HCT116 (cell line): ENCODE measurements at regions not wholly inside any gene's neighbourhood (a gene's known extent, or its start where the extent isn't known, plus 50 kb on each side); places are given as distances from the start of the nearest gene placed in this dataset.

Experiments used
- ATAC-seq: fragments of 200-7000 bp; cut with Tn5 transposase; 2 replicates; pipeline ENCODE4 v1.9.1; 2020; ENCODE audit warnings: mild to moderate bottlenecking, moderate library complexity
- BruUV-seq: library from RNA; stranded (reverse); fragments of 400-500 nt; replicated peaks from 2 replicates; lab custom pipeline; 2021; lab: Mats Ljungman, UMichigan
- CTCF ChIA-PET: fragments of 300-600 bp; sonication (Branson Sonifier 250); formaldehyde crosslinking; loops from one replicate; lab custom pipeline; 2021; ENCODE audit warnings: antibody characterized with exemption; lab: Charles Lee
- POLR2A ChIA-PET: fragments of 300-600, 350-600 bp; sonication (Branson Sonifier 250); formaldehyde crosslinking; loops from one replicate; lab custom pipeline; 2021; ENCODE audit warnings: antibody characterized with exemption; lab: Charles Lee
- RAD21 ChIA-PET, 2 experiments: fragments of 300-600 bp; sonication (Branson Sonifier 250); formaldehyde crosslinking; loops; one replicate each; lab custom pipeline; 2023; ENCODE audit warnings: low total read pairs in 2 of 2; ENCODE audit not compliant: uncharacterized antibody in 2 of 2, unreplicated experiment in 2 of 2, low non-redundant PET in 1 of 2; lab: Charles Lee
- DNase-seq: peaks from one replicate; pipeline ENCODE4 v3.0.0-alpha.2; 2010; ENCODE audit warnings: low read depth, low spot score
- H2AFZ ChIP-seq: fragments of 200-600 bp; shearing (Covaris generic), sonication (generic); 2 replicates; pipeline ENCODE4 v1.6.1; 2017; ENCODE audit warnings: low read depth, mixed run types, mixed read lengths, antibody characterized with exemption, low read length; ENCODE audit not compliant: poor library complexity, severe bottlenecking
- H3K27ac ChIP-seq: 2 replicates; pipeline ENCODE4 v1.5.1; 2012; ENCODE audit warnings: low read depth, low read length
- H3K27me3 ChIP-seq: fragments of 200-600 bp; sonication (generic); 2 replicates; pipeline ENCODE4 v1.6.1; 2016; ENCODE audit warnings: mixed run types, low read length, mixed read lengths; ENCODE audit not compliant: insufficient read depth
- H3K36me3 ChIP-seq, 2 experiments: fragments of 200-500 bp in 1 of 2; fragments of 200-600 bp in 1 of 2; sonication (Bioruptor generic) in 1 of 2; sonication (generic) in 1 of 2; 2 replicates each; pipeline versions ENCODE4 v1.5.1 to v1.6.1; 2014 to 2016; ENCODE audit warnings: low read length in 2 of 2, inconsistent platforms in 1 of 2, mixed read lengths in 1 of 2, mixed run types in 1 of 2; ENCODE audit not compliant: insufficient read depth in 2 of 2, control insufficient read depth in 1 of 2
- H3K4me1 ChIP-seq, 2 experiments: fragments of 200-600 bp in 1 of 2; sonication (generic) in 1 of 2; 2 replicates each; pipeline versions ENCODE4 v1.5.1 to v1.6.1; 2012 to 2017; ENCODE audit warnings: low read length in 2 of 2, inconsistent platforms in 1 of 2, mild to moderate bottlenecking in 1 of 2, mixed read lengths in 1 of 2, mixed run types in 1 of 2, moderate library complexity in 1 of 2; ENCODE audit not compliant: insufficient read depth in 2 of 2, control insufficient read depth in 1 of 2
- H3K4me2 ChIP-seq: fragments of 200-600 bp; sonication (generic); 2 replicates; pipeline ENCODE4 v1.6.1; 2017; ENCODE audit warnings: mixed run types, low read length, mixed read lengths
- H3K4me3 ChIP-seq, 2 experiments: fragments of 200-600 bp in 1 of 2; sonication (generic) in 1 of 2; replicated peaks in 1 of 2; 2 replicates each; pipeline ENCODE4 v1.5.1; 2011 to 2016; ENCODE audit warnings: low read length in 2 of 2, control low read depth in 1 of 2, low read depth in 1 of 2, mild to moderate bottlenecking in 1 of 2, mixed read lengths in 1 of 2, mixed run types in 1 of 2
- H3K79me2 ChIP-seq: fragments of 200-600 bp; sonication (generic); 2 replicates; pipeline ENCODE4 v1.6.1; 2017; ENCODE audit warnings: mild to moderate bottlenecking, mixed run types, low read length, moderate library complexity, mixed read lengths; ENCODE audit not compliant: insufficient read depth
- H3K9ac ChIP-seq: fragments of 200-600 bp; sonication (generic); 2 replicates; pipeline ENCODE4 v1.6.1; 2016; ENCODE audit warnings: low read length, mixed read lengths
- H3K9me2 ChIP-seq: fragments of 200-600 bp; sonication (generic), shearing (Covaris generic); 2 replicates; pipeline ENCODE4 v1.6.1; 2017; ENCODE audit warnings: mixed run types, mild to moderate bottlenecking, moderate library complexity; ENCODE audit not compliant: insufficient read depth
- H3K9me3 ChIP-seq, 2 experiments: fragments of 200-500 bp in 1 of 2; fragments of 200-600 bp in 1 of 2; sonication (Bioruptor generic) in 1 of 2; sonication (generic) in 1 of 2; 2 replicates each; pipeline ENCODE4 v1.6.1; 2014 to 2017; ENCODE audit warnings: low read length in 2 of 2, mixed read lengths in 2 of 2, inconsistent platforms in 1 of 2, low read depth in 1 of 2, mild to moderate bottlenecking in 1 of 2, mixed run types in 1 of 2, moderate library complexity in 1 of 2; ENCODE audit not compliant: control insufficient read depth in 1 of 2, insufficient read depth in 1 of 2
- H4K20me1 ChIP-seq: fragments of 200-600 bp; sonication (generic), shearing (Covaris generic); 2 replicates; pipeline ENCODE4 v1.6.1; 2017; ENCODE audit warnings: mixed run types, mild to moderate bottlenecking, moderate library complexity; ENCODE audit not compliant: insufficient read depth
- ATF3 ChIP-seq: IDR thresholded peaks from 2 replicates; pipeline ENCODE4 v1.6.1; 2012
- CBX3 ChIP-seq: IDR thresholded peaks from 2 replicates; pipeline ENCODE4 v1.6.1; 2012; ENCODE audit warnings: low read depth
- CEBPB ChIP-seq: IDR thresholded peaks from 2 replicates; pipeline ENCODE4 v1.6.1; 2012; ENCODE audit warnings: low read depth
- CTCF ChIP-seq, 3 experiments: fragments of 200-600 bp in 1 of 3; sonication (generic) in 1 of 3; IDR thresholded peaks in 2 of 3; conservative IDR thresholded peaks in 1 of 3; 2 replicates each; pipeline ENCODE4 v1.5.1; 2012 to 2017; ENCODE audit warnings: low read depth in 2 of 3, low read length in 2 of 3, antibody characterized with exemption in 1 of 3, borderline replicate concordance in 1 of 3, control low read depth in 1 of 3, mild to moderate bottlenecking in 1 of 3, mixed read lengths in 1 of 3, mixed run types in 1 of 3, moderate library complexity in 1 of 3; ENCODE audit not compliant: insufficient read depth in 1 of 3
- EGR1 ChIP-seq: IDR thresholded peaks from 2 replicates; pipeline ENCODE4 v1.6.1; 2012; ENCODE audit warnings: low read depth
- ELF1 ChIP-seq: IDR thresholded peaks from 2 replicates; pipeline ENCODE4 v1.6.1; 2012; ENCODE audit warnings: low read depth, borderline replicate concordance
- EZH2 ChIP-seq: fragments of 200-600 bp; sonication (generic); IDR thresholded peaks from 2 replicates; pipeline ENCODE4 v1.6.1; 2017; ENCODE audit warnings: antibody characterized with exemption, mixed run types
- EZH2phosphoT487 ChIP-seq: fragments of 200-600 bp; IDR thresholded peaks from 2 replicates; pipeline ENCODE4 v1.6.1; 2018; ENCODE audit warnings: antibody characterized with exemption, borderline replicate concordance
- FOSL1 ChIP-seq: IDR thresholded peaks from 2 replicates; pipeline ENCODE4 v1.6.1; 2012; ENCODE audit warnings: low read depth
- JUND ChIP-seq: IDR thresholded peaks from 2 replicates; pipeline ENCODE4 v1.6.1; 2012
- MAX ChIP-seq: IDR thresholded peaks from 2 replicates; pipeline ENCODE4 v1.6.1; 2012
- POLR2A ChIP-seq: IDR thresholded peaks from 2 replicates; pipeline ENCODE4 v1.7.0; 2011; ENCODE audit warnings: borderline replicate concordance; ENCODE audit not compliant: insufficient read depth, insufficient read length; ENCODE audit errors: extremely low read depth
- RAD21 ChIP-seq: IDR thresholded peaks from 2 replicates; pipeline ENCODE4 v1.6.1; 2012; ENCODE audit warnings: low read depth, mild to moderate bottlenecking
- REST ChIP-seq: IDR thresholded peaks from 2 replicates; pipeline ENCODE4 v1.6.1; 2012; ENCODE audit warnings: low read depth
- SIN3A ChIP-seq: IDR thresholded peaks from 2 replicates; pipeline ENCODE4 v1.6.1; 2012; ENCODE audit warnings: low read depth
- SRF ChIP-seq: IDR thresholded peaks from 2 replicates; pipeline ENCODE4 v1.6.1; 2012; ENCODE audit warnings: low read depth
- TCF7L2 ChIP-seq: IDR thresholded peaks from 2 replicates; pipeline ENCODE4 v1.7.0; 2011; ENCODE audit warnings: borderline replicate concordance, inconsistent platforms; ENCODE audit not compliant: insufficient read depth, insufficient read length; ENCODE audit errors: extremely low read depth
- YY1 ChIP-seq: IDR thresholded peaks from 2 replicates; pipeline ENCODE4 v1.6.1; 2011; ENCODE audit warnings: low read length, low read depth, moderate library complexity, mild to moderate bottlenecking; ENCODE audit not compliant: insufficient replicate concordance; ENCODE audit errors: extremely low read depth
- ZBTB33 ChIP-seq: IDR thresholded peaks from 2 replicates; pipeline ENCODE4 v1.6.1; 2011; ENCODE audit warnings: mild to moderate bottlenecking, low read length, moderate library complexity; ENCODE audit not compliant: insufficient replicate concordance; ENCODE audit errors: extremely low read depth
- ZFX ChIP-seq: fragments of 450-650 bp; IDR thresholded peaks from 2 replicates; pipeline ENCODE4 v1.6.1; 2017
- ZNF274 ChIP-seq: fragments of 200-500 bp; sonication (Bioruptor generic); IDR thresholded peaks from 2 replicates; pipeline ENCODE4 v1.6.1; 2014; ENCODE audit warnings: mild to moderate bottlenecking, low read depth, low read length, inconsistent platforms
- intact Hi-C: fragments of 100-400 bp; cut with micrococcal nuclease; formaldehyde crosslinking; loops from 2 replicates; pipeline ENCODE4 v1.10.0; 2022

- POLR2A ChIA-PET: no interaction called here
- Histone ChIP-seq H2AFZ (peak overlapping the region; percentile 77), H3K9me2 (no peaks in the 10 kb centered on the region), H3K4me2 (peak overlapping the region; percentile 52), H3K27ac (no peak overlapping the region), H3K79me2 (no peaks in the 10 kb centered on the region), H3K9ac (no peak overlapping the region), H4K20me1 (no peaks in the 10 kb centered on the region), H3K36me3 (no peaks in the 10 kb centered on the region), H3K4me3 (peak overlapping the region in 1 of 2 experiments; percentile 6; a peak in 1 of 4 replicates), H3K4me1 (peaks cover 0 to 12% of the 10 kb centered on the region in 2 experiments; a peak in 2 of 4 replicates), H3K9me3 (no peaks in the 10 kb centered on the region), H3K27me3 (no peaks in the 10 kb centered on the region)
- ATAC-seq: peak; percentile 78
- DNase-seq: peak; percentile 23
- CTCF ChIA-PET: no interaction called here
- no TSS peak for BruUV-seq
- intact Hi-C loops: no loop called here
- RAD21 ChIA-PET: no interaction called here
- no peak for TF ChIP-seq ZBTB33
- no peak for TF ChIP-seq ATF3
- no peak for TF ChIP-seq EZH2phosphoT487
- no peak for TF ChIP-seq ZFX
- TF ChIP-seq EGR1: no peak
- TF ChIP-seq EZH2: no peak
- TF ChIP-seq CTCF (IDR thresholded peaks at IDR 0.05 in 2 of 3, conservative IDR thresholded peaks at IDR 0.05 in 1 of 3; ENCODE audit: borderline replicate concordance in 1 of 3, insufficient read depth in 1 of 3, low read depth in 2 of 3, low read length in 2 of 3): no peak
- TF ChIP-seq CEBPB: no peak
- no peak for TF ChIP-seq ELF1
- no peak for TF ChIP-seq POLR2A
- TF ChIP-seq SRF: 0 out of 2 replicates have a peak, but pooled peaks have one; percentile 31
- TF ChIP-seq MAX: peak; percentile 23; the same call in 1 of the 2 replicates
- peak; percentile 72; the same call in 1 of the 2 replicates for TF ChIP-seq CBX3
- TF ChIP-seq RAD21: no peak; the same call in 1 of the 2 replicates
- peak; percentile 73 for TF ChIP-seq FOSL1
- no peak for TF ChIP-seq ZNF274
- no peak for TF ChIP-seq REST
- TF ChIP-seq YY1: no peak
- TF ChIP-seq SIN3A: no peak
- peak; percentile 51 for TF ChIP-seq JUND
- TF ChIP-seq TCF7L2: no peak
Observed at GRCh38 chr11:110000031-110000502, 93.1 kb upstream of the ZC3H12C start.
